Keratinocyte (primary cell): ENCODE measurements at regions not wholly inside any gene's neighbourhood (a gene's known extent, or its start where the extent isn't known, plus 50 kb on each side); places are given as distances from the start of the nearest gene placed in this dataset.

Experiments
- DNase-seq: peaks from one replicate; pipeline ENCODE4 v3.0.0-alpha.2; 2011; ENCODE audit warnings: low read depth, missing footprints, low spot score
- FAIRE-seq: peaks from 2 replicates; lab custom pipeline; 2011; peaks lifted over from hg19 to GRCh38; lab: Jason Lieb, UNC
- H2AFZ ChIP-seq: 2 replicates; pipeline ENCODE4 v1.6.0; 2012; ENCODE audit warnings: low read length, control low read depth, inconsistent platforms; ENCODE audit not compliant: control insufficient read depth
- H3K27ac ChIP-seq: 2 replicates; pipeline ENCODE4 v1.5.1; 2011; ENCODE audit warnings: low read length; ENCODE audit not compliant: control insufficient read depth, insufficient read depth
- H3K27me3 ChIP-seq: 3 replicates; pipeline ENCODE4 v1.6.0; 2011; ENCODE audit warnings: low read length; ENCODE audit not compliant: control insufficient read depth, insufficient read depth; ENCODE audit errors: extremely low read depth
- H3K36me3 ChIP-seq, 2 experiments: 2 replicates in 1 of 2; 3 replicates in 1 of 2; pipeline ENCODE4 v1.5.1; 2011; ENCODE audit warnings: low read length in 2 of 2, mild to moderate bottlenecking in 1 of 2; ENCODE audit not compliant: control insufficient read depth in 2 of 2, insufficient read depth in 2 of 2; ENCODE audit errors: extremely low read depth in 1 of 2
- H3K4me1 ChIP-seq: 3 replicates; pipeline ENCODE4 v1.5.1; 2011; ENCODE audit warnings: low read length; ENCODE audit not compliant: control insufficient read depth, insufficient read depth; ENCODE audit errors: extremely low read depth
- H3K4me2 ChIP-seq: 3 replicates; pipeline ENCODE4 v1.6.0; 2011; ENCODE audit warnings: low read depth, low read length; ENCODE audit not compliant: control insufficient read depth, insufficient read depth; ENCODE audit errors: extremely low read depth
- H3K4me3 ChIP-seq, 3 experiments: fragments of 200-600 bp in 1 of 3; sonication (generic) in 1 of 3; 2 replicates in 2 of 3; 3 replicates in 1 of 3; pipeline ENCODE4 v1.5.1; 2011 to 2016; ENCODE audit warnings: low read length in 3 of 3, mild to moderate bottlenecking in 3 of 3, control low read depth in 2 of 3, inconsistent platforms in 1 of 3, low read depth in 1 of 3, mixed read lengths in 1 of 3, mixed run types in 1 of 3, moderate library complexity in 1 of 3; ENCODE audit not compliant: control insufficient read depth in 2 of 3, insufficient read depth in 2 of 3; ENCODE audit errors: extremely low read depth in 1 of 3
- H3K79me2 ChIP-seq: 2 replicates; pipeline ENCODE4 v1.6.0; 2012; ENCODE audit warnings: low read length; ENCODE audit not compliant: control insufficient read depth, insufficient read depth
- H3K9ac ChIP-seq: 3 replicates; pipeline ENCODE4 v1.6.0; 2011; ENCODE audit warnings: low read length; ENCODE audit not compliant: control insufficient read depth, insufficient read depth; ENCODE audit errors: extremely low read depth
- H3K9me1 ChIP-seq: 3 replicates; pipeline ENCODE4 v1.6.0; 2011; ENCODE audit warnings: low read length; ENCODE audit not compliant: control insufficient read depth, insufficient read depth; ENCODE audit errors: extremely low read depth
- H3K9me3 ChIP-seq: 2 replicates; pipeline ENCODE4 v1.5.1; 2012; ENCODE audit warnings: low read depth, low read length; ENCODE audit not compliant: control insufficient read depth
- H4K20me1 ChIP-seq: 3 replicates; pipeline ENCODE4 v1.6.0; 2011; ENCODE audit warnings: low read length; ENCODE audit not compliant: control insufficient read depth, insufficient read depth; ENCODE audit errors: extremely low read depth
- CTCF ChIP-seq, 3 experiments: IDR thresholded peaks in 1 of 3; conservative IDR thresholded peaks in 1 of 3; optimal IDR thresholded peaks in 1 of 3; 2 replicates in 2 of 3; 3 replicates in 1 of 3; pipeline versions ENCODE3 to v1.5.1; 2011; ENCODE audit warnings: low read length in 3 of 3, mild to moderate bottlenecking in 3 of 3, moderate library complexity in 2 of 3, control low read depth in 1 of 3, inconsistent platforms in 1 of 3; ENCODE audit not compliant: insufficient read depth in 2 of 3; ENCODE audit errors: extremely low read depth in 1 of 3
- EZH2 ChIP-seq: IDR thresholded peaks from one replicate; pipeline ENCODE4 v1.6.1; 2012; ENCODE audit warnings: inconsistent platforms, mild to moderate bottlenecking, low read length, moderate library complexity
- dilution Hi-C: fragments of 300-500 bp; cut with MboI; formaldehyde crosslinking; loops from one replicate; pipeline ENCODE4 v1.7.0; 2020; ENCODE audit warnings: low sequenced_read_pairs; ENCODE audit not compliant: extremely low pct_ligation_motif_present

DNA sequence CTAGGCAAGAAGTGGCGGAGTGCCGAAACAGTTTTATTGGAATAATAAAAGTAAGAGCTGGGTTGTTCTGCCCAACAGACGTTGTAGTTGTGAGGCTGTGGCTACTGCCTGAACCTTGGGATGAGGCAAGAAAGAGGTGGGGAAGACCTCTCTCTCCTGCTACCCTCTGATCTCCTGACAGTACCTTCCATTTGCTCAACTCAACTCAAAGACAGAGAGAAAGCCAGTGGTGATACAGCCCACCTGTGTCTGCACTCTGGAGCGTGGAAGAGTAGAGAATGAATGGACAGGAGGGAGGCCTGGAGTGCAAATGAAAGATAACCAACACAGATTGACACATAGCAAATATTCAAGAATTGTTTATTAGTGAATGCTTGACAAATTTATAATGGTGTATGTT is 590.3 kb downstream of the NYAP2 start:
- no peak overlapping the region for H3K9ac ChIP-seq
- no peak overlapping the region for H3K4me2 ChIP-seq
- FAIRE-seq = no peak
- no peak for TF ChIP-seq CTCF (optimal IDR thresholded peaks at IDR 0.05 in 1 of 3, IDR thresholded peaks at IDR 0.05 in 1 of 3, conservative IDR thresholded peaks at IDR 0.05 in 1 of 3; ENCODE audit: extremely low read depth in 1 of 3, insufficient read depth in 2 of 3, low read length in 3 of 3)
- TF ChIP-seq EZH2 = no peak
- H4K20me1 ChIP-seq = no peaks in the 10 kb centered on the region
- no peak for DNase-seq
- no peak overlapping the region for H2AFZ ChIP-seq
- dilution Hi-C loops = no loop called here
- H3K36me3 ChIP-seq = no peaks in the 10 kb centered on the region
- no peak overlapping the region for H3K4me3 ChIP-seq
- no peaks in the 10 kb centered on the region for H3K79me2 ChIP-seq
- no peaks in the 10 kb centered on the region for H3K4me1 ChIP-seq
- H3K9me3 ChIP-seq = no peaks in the 10 kb centered on the region
- H3K27ac ChIP-seq = no peak overlapping the region
- no peaks in the 10 kb centered on the region for H3K27me3 ChIP-seq
- H3K9me1 ChIP-seq = no peaks in the 10 kb centered on the region

DNA sequence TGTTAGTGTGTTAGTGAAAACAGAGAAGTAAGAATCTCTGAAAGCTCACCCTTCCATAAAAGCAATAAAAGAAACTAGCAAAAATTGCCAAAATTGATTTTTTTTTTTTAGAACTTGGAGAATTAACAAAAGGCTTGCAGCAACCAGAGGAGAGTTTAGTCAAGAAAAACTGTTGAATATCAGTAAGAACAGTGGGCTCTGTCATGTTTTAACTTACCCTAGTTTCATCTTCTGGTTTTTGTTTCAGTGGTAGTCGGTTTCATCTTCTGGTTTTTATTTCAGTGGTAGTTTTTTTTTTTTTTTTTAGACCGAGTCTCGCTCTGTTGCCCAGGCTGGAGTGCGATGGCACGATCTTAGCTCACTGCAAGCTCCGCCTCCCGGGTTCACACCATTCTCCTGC is 580.9 kb downstream of the NYAP2 start:
- TF ChIP-seq EZH2 (no peak), CTCF (optimal IDR thresholded peaks at IDR 0.05 in 1 of 3, IDR thresholded peaks at IDR 0.05 in 1 of 3, conservative IDR thresholded peaks at IDR 0.05 in 1 of 3; ENCODE audit: extremely low read depth in 1 of 3, insufficient read depth in 2 of 3, low read length in 3 of 3) (no peak)
- dilution Hi-C loops = no loop called here
- no peak overlapping the region for H2AFZ ChIP-seq
- FAIRE-seq (no peak), DNase-seq (no peak)
- no peaks in the 10 kb centered on the region for H3K79me2 ChIP-seq
- H3K27ac ChIP-seq = no peak overlapping the region
- no peaks in the 10 kb centered on the region for H3K27me3 ChIP-seq
- H3K9me1 ChIP-seq = no peaks in the 10 kb centered on the region
- H3K4me3 ChIP-seq = no peak overlapping the region
- H3K4me2 ChIP-seq = no peak overlapping the region
- no peaks in the 10 kb centered on the region for H4K20me1 ChIP-seq
- H3K4me1 ChIP-seq = no peaks in the 10 kb centered on the region
- H3K36me3 ChIP-seq = no peaks in the 10 kb centered on the region
- no peak overlapping the region for H3K9ac ChIP-seq
- no peaks in the 10 kb centered on the region for H3K9me3 ChIP-seq
